ENCODE measurements at regions not wholly inside any gene's neighbourhood (a gene's known extent, or its start where the extent isn't known, plus 50 kb on each side); places are given as distances from the start of the nearest gene placed in this dataset.

GRCh38 chr5:86689103-86689729 is 71.5 kb downstream of the COX7C start:
- TF ChIP-seq CTCF (IDR thresholded peaks at IDR 0.05) = no peak
- no peak for TF ChIP-seq POLR2A (IDR thresholded peaks at IDR 0.05)
- no peak for TF ChIP-seq POLR2AphosphoS5 (IDR thresholded peaks at IDR 0.05)
